ENCODE measurements at regions not wholly inside any gene's neighbourhood (a gene's known extent, or its start where the extent isn't known, plus 50 kb on each side); places are given as distances from the start of the nearest gene placed in this dataset.

GRCh38 chr2:2808551-2809058 lies 477.5 kb upstream of the MYT1L start (continued):
- TF ChIP-seq, protein P1, sequence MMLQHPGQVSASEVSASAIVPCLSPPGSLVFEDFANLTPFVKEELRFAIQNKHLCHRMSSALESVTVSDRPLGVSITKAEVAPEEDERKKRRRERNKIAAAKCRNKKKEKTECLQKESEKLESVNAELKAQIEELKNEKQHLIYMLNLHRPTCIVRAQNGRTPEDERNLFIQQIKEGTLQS (IDR thresholded peaks at IDR 0.05), result no peak
- TF ChIP-seq, protein P1 (CRISPR knock-in tag; conservative IDR thresholded peaks at IDR 0.05), result no peak
- TF ChIP-seq POLR3A (IDR thresholded peaks at IDR 0.05; ENCODE audit: borderline replicate concordance, extremely low read depth, insufficient read depth, insufficient read length) (no peak), HBP1 (CRISPR knock-in tag; IDR thresholded peaks at IDR 0.05) (no peak), NR2C2 (CRISPR knock-in tag; IDR thresholded peaks at IDR 0.05) (no peak), NR2C2 (tag; IDR thresholded peaks at IDR 0.05) (no peak), ELK1 (CRISPR knock-in tag; IDR thresholded peaks at IDR 0.05) (no peak)

GRCh38 chr2:2806711-2807110 lies 475.6 kb upstream of the MYT1L start:
- in situ Hi-C loops (cut with MboI) (no loop called here), intact Hi-C loops (cut with micrococcal nuclease) (no loop called here)
- Histone ChIP-seq H3K9ac (ENCODE audit: insufficient read depth in 1 of 2, low read depth in 2 of 2, low read length in 2 of 2) (no peak overlapping the region), H3K4me2 (ENCODE audit: insufficient read depth, low read length) (no peak overlapping the region), H3K36me3 (ENCODE audit: control insufficient read depth, insufficient read depth, low read length) (no peaks in the 10 kb centered on the region), H3K9me3 (replicated peaks; ENCODE audit: control insufficient read depth, insufficient read depth, low read depth, low read length) (no peaks in the 10 kb centered on the region), H3K4me3 (no peak overlapping the region), H3K4me1 (replicated peaks in 1 of 2; ENCODE audit: control insufficient read depth in 2 of 2, insufficient read depth in 2 of 2, low read length in 2 of 2) (no peaks in the 10 kb centered on the region), H2AFZ (ENCODE audit: low read depth, low read length) (no peak overlapping the region), H3K27me3 (ENCODE audit: control insufficient read depth in 2 of 2, insufficient read depth in 2 of 2, low read length in 2 of 2) (peaks cover 5 to 31% of the 10 kb centered on the region in 2 experiments; a peak in 3 of 5 replicates), H4K20me1 (replicated peaks; ENCODE audit: control insufficient read depth, insufficient read depth, low read length) (no peaks in the 10 kb centered on the region), H3K27ac (ENCODE audit: extremely low read depth, low read depth, low read length) (no peak overlapping the region), H3K79me2 (ENCODE audit: control insufficient read depth, insufficient read depth, low read length) (no peaks in the 10 kb centered on the region), H3K9me1 (ENCODE audit: control insufficient read depth, insufficient read depth, low read length) (no peaks in the 10 kb centered on the region)
- FAIRE-seq (no peak), DNase-seq (ENCODE audit: extremely low read depth in 1 of 4, low spot score in 3 of 4) (no peak), ATAC-seq (no peak)
- ChIA-PET POLR2A (no interaction called here), CTCF (ENCODE audit: low intra/inter-chr PET ratio) (no interaction called here)
- TF ChIP-seq, protein P2, sequence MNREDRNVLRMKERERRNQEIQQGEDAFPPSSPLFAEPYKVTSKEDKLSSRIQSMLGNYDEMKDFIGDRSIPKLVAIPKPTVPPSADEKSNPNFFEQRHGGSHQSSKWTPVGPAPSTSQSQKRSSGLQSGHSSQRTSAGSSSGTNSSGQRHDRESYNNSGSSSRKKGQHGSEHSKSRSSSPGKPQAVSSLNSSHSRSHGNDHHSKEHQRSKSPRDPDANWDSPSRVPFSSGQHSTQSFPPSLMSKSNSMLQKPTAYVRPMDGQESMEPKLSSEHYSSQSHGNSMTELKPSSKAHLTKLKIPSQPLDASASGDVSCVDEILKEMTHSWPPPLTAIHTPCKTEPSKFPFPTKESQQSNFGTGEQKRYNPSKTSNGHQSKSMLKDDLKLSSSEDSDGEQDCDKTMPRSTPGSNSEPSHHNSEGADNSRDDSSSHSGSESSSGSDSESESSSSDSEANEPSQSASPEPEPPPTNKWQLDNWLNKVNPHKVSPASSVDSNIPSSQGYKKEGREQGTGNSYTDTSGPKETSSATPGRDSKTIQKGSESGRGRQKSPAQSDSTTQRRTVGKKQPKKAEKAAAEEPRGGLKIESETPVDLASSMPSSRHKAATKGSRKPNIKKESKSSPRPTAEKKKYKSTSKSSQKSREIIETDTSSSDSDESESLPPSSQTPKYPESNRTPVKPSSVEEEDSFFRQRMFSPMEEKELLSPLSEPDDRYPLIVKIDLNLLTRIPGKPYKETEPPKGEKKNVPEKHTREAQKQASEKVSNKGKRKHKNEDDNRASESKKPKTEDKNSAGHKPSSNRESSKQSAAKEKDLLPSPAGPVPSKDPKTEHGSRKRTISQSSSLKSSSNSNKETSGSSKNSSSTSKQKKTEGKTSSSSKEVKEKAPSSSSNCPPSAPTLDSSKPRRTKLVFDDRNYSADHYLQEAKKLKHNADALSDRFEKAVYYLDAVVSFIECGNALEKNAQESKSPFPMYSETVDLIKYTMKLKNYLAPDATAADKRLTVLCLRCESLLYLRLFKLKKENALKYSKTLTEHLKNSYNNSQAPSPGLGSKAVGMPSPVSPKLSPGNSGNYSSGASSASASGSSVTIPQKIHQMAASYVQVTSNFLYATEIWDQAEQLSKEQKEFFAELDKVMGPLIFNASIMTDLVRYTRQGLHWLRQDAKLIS (CRISPR knock-in tag; IDR thresholded peaks at IDR 0.05), result no peak
- no peak for TF ChIP-seq CHCHD3 (CRISPR knock-in tag; IDR thresholded peaks at IDR 0.05)
- TF ChIP-seq MAFF (IDR thresholded peaks at IDR 0.05; ENCODE audit: low read length), result no peak
- 0% methylated on average over 7 of the region's 7 CpGs for WGBS (ENCODE audit: insufficient coverage, low coverage, missing lambda C conversion rate)
- BruUV-seq (replicated peaks), result no TSS peak

All from K562 (cell line).